BE2C (cell line): ENCODE measurements at regions not wholly inside any gene's neighbourhood (a gene's known extent, or its start where the extent isn't known, plus 50 kb on each side); places are given as distances from the start of the nearest gene placed in this dataset.

Experiments used
- DNase-seq: peaks from one replicate; pipeline ENCODE4 v3.0.0-alpha.2; 2020
- H3K27me3 ChIP-seq: fragments of 250-450 bp; sonication (Bioruptor Pico); 2 replicates; pipeline ENCODE4 v1.5.1; 2020; ENCODE audit warnings: mild to moderate bottlenecking
- H3K36me3 ChIP-seq: fragments of 250-450 bp; sonication (Bioruptor Pico); 2 replicates; pipeline ENCODE4 v1.5.1; 2020; ENCODE audit warnings: mild to moderate bottlenecking
- H3K4me1 ChIP-seq: fragments of 250-450 bp; sonication (Bioruptor Pico); 2 replicates; pipeline ENCODE4 v1.5.1; 2020
- H3K4me3 ChIP-seq: 2 replicates; pipeline ENCODE4 v1.5.1; 2011; ENCODE audit warnings: low read depth, low read length
- H3K9me3 ChIP-seq: fragments of 250-450 bp; sonication (Bioruptor Pico); 2 replicates; pipeline ENCODE4 v1.5.1; 2020
- CTCF ChIP-seq: IDR thresholded peaks from 2 replicates; pipeline ENCODE4 v1.5.1; 2012; ENCODE audit warnings: mild to moderate bottlenecking, low read depth, low read length

GRCh38 chr1:4424254-4424653, 230.2 kb upstream of the AJAP1 start:
- H3K27me3 ChIP-seq: no peaks in the 10 kb centered on the region
- H3K9me3 ChIP-seq: no peaks in the 10 kb centered on the region
- H3K36me3 ChIP-seq: no peaks in the 10 kb centered on the region
- no peak for TF ChIP-seq CTCF
- no peaks in the 10 kb centered on the region for H3K4me1 ChIP-seq
- H3K4me3 ChIP-seq: no peak overlapping the region
- no peak for DNase-seq

GRCh38 chr1:4424766-4425165, 229.6 kb upstream of the AJAP1 start:
- DNase-seq: no peak
- Histone ChIP-seq H3K4me1 (no peaks in the 10 kb centered on the region), H3K4me3 (no peak overlapping the region), H3K27me3 (no peaks in the 10 kb centered on the region), H3K36me3 (no peaks in the 10 kb centered on the region), H3K9me3 (no peaks in the 10 kb centered on the region)
- no peak for TF ChIP-seq CTCF

- no peaks in the 10 kb centered on the region for H3K27me3 ChIP-seq
- no peaks in the 10 kb centered on the region for H3K9me3 ChIP-seq
- no peak overlapping the region for H3K4me3 ChIP-seq
- DNase-seq: peak; percentile 22
- no peaks in the 10 kb centered on the region for H3K4me1 ChIP-seq
- no peak for TF ChIP-seq CTCF
- H3K36me3 ChIP-seq: no peaks in the 10 kb centered on the region
Measured at GRCh38 chr1:4425892-4426291, 228.5 kb upstream of the AJAP1 start.

- Histone ChIP-seq H3K4me1 (no peaks in the 10 kb centered on the region), H3K27me3 (no peaks in the 10 kb centered on the region), H3K36me3 (no peaks in the 10 kb centered on the region), H3K9me3 (no peaks in the 10 kb centered on the region), H3K4me3 (no peak overlapping the region)
- TF ChIP-seq CTCF: no peak
- DNase-seq: no peak
Measured at GRCh38 chr1:4428711-4429110, 225.7 kb upstream of the AJAP1 start.

- H3K27me3 ChIP-seq: no peaks in the 10 kb centered on the region
- DNase-seq: no peak
- H3K4me1 ChIP-seq: no peaks in the 10 kb centered on the region
- no peak overlapping the region for H3K4me3 ChIP-seq
- no peaks in the 10 kb centered on the region for H3K36me3 ChIP-seq
- H3K9me3 ChIP-seq: no peaks in the 10 kb centered on the region
- TF ChIP-seq CTCF: no peak
Measured at GRCh38 chr1:4430406-4431365, 223.7 kb upstream of the AJAP1 start.

- Histone ChIP-seq H3K9me3 (no peaks in the 10 kb centered on the region), H3K4me1 (no peaks in the 10 kb centered on the region), H3K36me3 (no peaks in the 10 kb centered on the region), H3K4me3 (no peak overlapping the region), H3K27me3 (no peaks in the 10 kb centered on the region)
- no peak for DNase-seq
- no peak for TF ChIP-seq CTCF
Measured at GRCh38 chr1:4431491-4431890, 222.9 kb upstream of the AJAP1 start.
